ENCODE measurements at regions not wholly inside any gene's neighbourhood (a gene's known extent, or its start where the extent isn't known, plus 50 kb on each side); places are given as distances from the start of the nearest gene placed in this dataset.
A peak's percentile ranks its signal among the peaks of the same experiment; 100 is the strongest.

- Histone ChIP-seq H3K4me3 (no peak overlapping the region), H3K4me1 (no peaks in the 10 kb centered on the region), H3K27ac (no peak overlapping the region), H3K36me3 (no peaks in the 10 kb centered on the region), H3K27me3 (no peaks in the 10 kb centered on the region), H3K9me3 (no peaks in the 10 kb centered on the region)
- intact Hi-C loops (cut with DNase I): no loop called here
- TF ChIP-seq CTCF (IDR thresholded peaks at IDR 0.05): no peak
- DNase-seq: no peak
- ATAC-seq: no peak
Measured at GRCh38 chr12:39240587-39240986, 202.3 kb downstream of the KIF21A start.

- no peak overlapping the region for H3K27ac ChIP-seq
- no peak for ATAC-seq
- no peaks in the 10 kb centered on the region for H3K27me3 ChIP-seq
- H3K4me3 ChIP-seq: no peak overlapping the region
- no peak for DNase-seq
- no peak for TF ChIP-seq CTCF (IDR thresholded peaks at IDR 0.05)
- H3K9me3 ChIP-seq: no peaks in the 10 kb centered on the region
- H3K36me3 ChIP-seq: no peaks in the 10 kb centered on the region
- H3K4me1 ChIP-seq: no peaks in the 10 kb centered on the region
- intact Hi-C loops (cut with DNase I): no loop called here
Measured at GRCh38 chr12:39239490-39240486, 203.1 kb downstream of the KIF21A start.

GRCh38 chr12:39237004-39237403 lies 205.9 kb downstream of the KIF21A start:
- no peaks in the 10 kb centered on the region for H3K27me3 ChIP-seq
- no peak for TF ChIP-seq CTCF (IDR thresholded peaks at IDR 0.05)
- intact Hi-C loops (cut with DNase I): no loop called here
- no peaks in the 10 kb centered on the region for H3K4me1 ChIP-seq
- no peaks in the 10 kb centered on the region for H3K9me3 ChIP-seq
- ATAC-seq (peak; percentile 34), DNase-seq (no peak)
- H3K27ac ChIP-seq: no peak overlapping the region
- H3K36me3 ChIP-seq: no peaks in the 10 kb centered on the region
- H3K4me3 ChIP-seq: no peak overlapping the region

- DNase-seq (no peak), ATAC-seq (no peak)
- intact Hi-C loops (cut with DNase I): no loop called here
- no peaks in the 10 kb centered on the region for H3K36me3 ChIP-seq
- no peak overlapping the region for H3K27ac ChIP-seq
- no peaks in the 10 kb centered on the region for H3K27me3 ChIP-seq
- no peaks in the 10 kb centered on the region for H3K4me1 ChIP-seq
- no peak for TF ChIP-seq CTCF (IDR thresholded peaks at IDR 0.05)
- no peaks in the 10 kb centered on the region for H3K9me3 ChIP-seq
- H3K4me3 ChIP-seq: no peak overlapping the region
Measured at GRCh38 chr12:39235990-39236767, 206.7 kb downstream of the KIF21A start.

GRCh38 chr12:39230086-39230485 lies 212.8 kb downstream of the KIF21A start:
- TF ChIP-seq CTCF (IDR thresholded peaks at IDR 0.05): no peak
- Histone ChIP-seq H3K27ac (no peak overlapping the region), H3K9me3 (no peaks in the 10 kb centered on the region), H3K4me1 (no peaks in the 10 kb centered on the region), H3K4me3 (no peak overlapping the region), H3K27me3 (no peaks in the 10 kb centered on the region), H3K36me3 (no peaks in the 10 kb centered on the region)
- no peak for ATAC-seq
- DNase-seq: no peak
- intact Hi-C loops (cut with DNase I): no loop called here
